SU-DHL-6 (cell line): ENCODE measurements at regions not wholly inside any gene's neighbourhood (a gene's known extent, or its start where the extent isn't known, plus 50 kb on each side); places are given as distances from the start of the nearest gene placed in this dataset.

ENCODE experiments used
- CTCF ChIP-seq: fragments of 200-600 bp; sonication (generic); IDR thresholded peaks from one replicate; pipeline ENCODE4 v1.5.1; 2017; ENCODE audit warnings: antibody characterized with exemption, mild to moderate bottlenecking, low read length, moderate library complexity; ENCODE audit not compliant: insufficient read depth, poor library complexity, severe bottlenecking
- EZH2phosphoT487 ChIP-seq: fragments of 200-600 bp; sonication (generic), shearing (Covaris generic); conservative IDR thresholded peaks from 2 replicates; pipeline ENCODE4 v1.6.1; 2018; ENCODE audit warnings: mild to moderate bottlenecking, antibody characterized with exemption, low read length, moderate library complexity, mixed read lengths

- TF ChIP-seq CTCF (no peak), EZH2phosphoT487 (no peak)
These were observed 54.8 kb upstream of the FTH1 start for GRCh38 chr11:62022211-62022610.
